ENCODE measurements at regions not wholly inside any gene's neighbourhood (a gene's known extent, or its start where the extent isn't known, plus 50 kb on each side); places are given as distances from the start of the nearest gene placed in this dataset.

DNA sequence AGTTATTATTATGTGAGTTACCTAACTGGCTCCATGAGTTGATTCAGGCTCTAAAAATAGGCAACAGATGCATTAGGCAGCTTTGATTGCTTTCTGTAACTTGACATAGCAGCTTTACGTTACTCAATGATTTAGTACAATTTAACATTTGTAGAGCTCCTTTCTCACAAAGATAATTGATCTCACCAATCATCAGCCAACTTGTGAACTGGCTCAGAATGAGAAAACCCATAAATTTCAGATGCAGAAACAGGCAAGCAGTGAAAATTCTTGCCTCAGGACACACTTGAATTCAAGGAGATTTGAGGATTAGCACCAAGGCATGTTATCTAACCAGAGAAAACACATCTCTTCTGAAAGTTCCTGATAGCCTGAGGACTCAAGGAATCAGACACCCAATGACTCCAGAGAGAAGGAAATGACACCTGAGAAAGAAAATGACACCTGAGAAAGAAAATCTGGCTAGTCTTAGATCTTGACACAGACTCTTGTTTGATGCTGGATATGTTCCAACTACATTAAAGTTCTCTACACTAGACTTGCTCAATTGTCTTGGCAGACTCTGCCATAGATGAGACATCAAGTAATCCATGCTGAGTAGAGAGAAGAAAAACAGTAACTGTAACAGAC, 315.1 kb upstream of the CBLB start:
- no peak for DNase-seq

DNA sequence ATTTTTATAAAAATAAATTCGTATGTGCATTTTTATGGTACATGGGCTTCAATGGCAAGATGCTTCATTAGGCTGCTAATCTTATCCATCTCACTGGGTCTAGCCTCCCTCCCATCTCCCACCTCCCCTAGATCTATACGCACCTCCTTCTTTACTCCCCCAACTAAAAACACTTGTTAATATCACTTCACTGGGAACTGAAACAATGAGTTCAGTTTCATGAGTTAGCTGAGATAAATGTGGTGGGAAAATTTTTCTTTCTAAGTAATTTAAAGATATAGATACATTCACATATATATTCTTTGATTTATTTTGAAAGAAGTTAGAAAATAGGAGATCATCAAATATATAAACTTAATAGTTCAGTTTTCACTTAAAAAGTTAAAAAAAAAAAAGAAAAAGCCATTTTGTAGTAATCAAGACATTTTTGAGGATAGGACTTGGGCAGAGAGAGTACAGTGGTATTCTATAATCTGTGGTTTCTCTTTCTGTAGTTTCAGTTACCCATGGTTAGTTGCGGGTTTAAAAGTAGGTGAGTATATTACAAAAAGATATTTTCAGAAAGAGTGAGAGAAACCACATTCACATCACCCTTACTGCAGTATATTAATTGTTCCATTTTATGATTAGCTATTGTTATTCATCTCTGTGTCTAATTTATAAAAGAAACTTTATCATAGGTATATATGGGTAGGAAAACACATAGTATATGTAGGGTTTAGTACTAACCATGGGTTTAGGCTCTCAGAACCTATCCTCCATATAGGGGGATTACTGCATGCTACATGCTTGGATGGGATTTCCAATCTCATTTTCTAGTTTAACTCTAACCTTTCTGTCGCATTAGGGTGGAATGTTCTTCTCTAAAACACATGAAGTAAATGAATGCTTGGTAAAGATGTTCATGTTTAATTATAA, 316.0 kb upstream of the CBLB start:
- no peak for DNase-seq

DNA sequence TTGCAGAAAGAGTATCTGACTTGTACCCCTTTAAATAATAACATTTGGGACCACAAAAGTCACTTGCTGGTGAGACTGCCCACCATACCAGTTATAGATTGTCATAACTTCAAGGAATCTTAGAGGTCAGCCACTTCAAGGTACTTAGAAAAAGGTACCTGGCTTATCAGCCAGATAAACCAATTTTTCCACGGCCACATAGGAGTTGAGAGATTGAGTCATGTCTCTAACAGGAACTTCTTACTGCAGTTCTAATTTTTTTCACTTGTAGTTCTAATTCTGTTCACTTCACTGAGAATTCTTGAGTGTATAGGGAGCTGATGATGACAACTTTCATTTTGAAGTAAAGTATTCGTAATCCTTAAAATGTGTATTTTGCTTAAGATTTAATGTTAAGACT, 317.1 kb upstream of the CBLB start:
- DNase-seq: no peak

DNA sequence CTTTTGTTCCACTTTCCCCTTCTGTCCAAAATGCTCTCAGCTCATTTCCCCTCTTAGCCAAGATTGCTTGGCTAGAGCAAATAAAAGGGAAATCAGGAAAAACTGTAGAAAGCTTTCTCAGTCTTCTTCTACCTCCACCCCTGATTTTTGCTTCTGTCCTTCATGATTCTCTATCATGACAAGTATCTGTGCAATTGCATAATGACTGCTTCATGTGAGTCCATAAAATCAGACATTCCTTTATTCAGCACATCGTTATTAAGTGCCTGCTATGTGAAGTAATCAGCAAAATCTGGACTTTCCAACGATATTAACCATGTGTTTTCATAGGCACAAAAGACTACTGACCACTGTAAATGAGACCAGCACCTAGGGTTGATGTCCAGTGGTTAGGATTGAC, 321.5 kb upstream of the CBLB start:
- DNase-seq: no peak

DNA sequence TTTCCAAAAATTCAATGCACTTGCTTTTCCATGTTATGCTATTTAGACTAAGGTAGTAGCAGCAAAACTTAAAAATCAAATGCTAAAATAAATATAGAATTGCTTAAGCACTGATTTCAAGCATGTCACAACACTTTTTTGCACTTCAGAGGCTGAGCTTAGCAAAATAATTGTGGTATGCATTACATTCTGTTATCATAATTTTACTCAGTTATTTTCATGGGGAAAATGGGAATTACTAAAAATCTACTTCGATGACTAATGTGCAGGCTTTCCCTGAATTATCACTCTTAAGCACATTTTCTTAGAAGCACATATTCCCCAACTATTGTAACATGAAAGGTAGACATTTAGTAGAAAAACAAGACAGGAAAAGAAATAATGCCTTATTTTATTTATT, 322.4 kb upstream of the CBLB start:
- no peak for DNase-seq

DNA sequence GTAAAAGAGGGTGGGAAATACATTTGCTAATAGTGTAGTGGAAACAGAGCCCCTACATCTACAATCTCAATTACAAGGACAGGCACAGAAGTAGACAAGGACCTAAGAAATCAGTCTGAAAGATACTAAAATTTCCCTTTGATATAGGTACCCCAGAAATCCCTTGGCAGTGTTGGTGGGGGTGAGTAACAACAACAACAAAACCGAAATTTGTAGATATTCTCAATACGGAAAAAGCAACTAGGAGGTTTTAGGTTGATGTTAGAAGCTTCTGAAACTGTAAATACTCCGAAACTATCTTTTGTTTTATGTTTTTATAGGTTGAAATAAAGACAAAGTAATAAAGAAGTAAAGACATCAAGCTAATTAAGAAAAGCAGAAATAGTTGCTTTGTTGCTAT, 323.1 kb upstream of the CBLB start:
- no peak for DNase-seq

DNA sequence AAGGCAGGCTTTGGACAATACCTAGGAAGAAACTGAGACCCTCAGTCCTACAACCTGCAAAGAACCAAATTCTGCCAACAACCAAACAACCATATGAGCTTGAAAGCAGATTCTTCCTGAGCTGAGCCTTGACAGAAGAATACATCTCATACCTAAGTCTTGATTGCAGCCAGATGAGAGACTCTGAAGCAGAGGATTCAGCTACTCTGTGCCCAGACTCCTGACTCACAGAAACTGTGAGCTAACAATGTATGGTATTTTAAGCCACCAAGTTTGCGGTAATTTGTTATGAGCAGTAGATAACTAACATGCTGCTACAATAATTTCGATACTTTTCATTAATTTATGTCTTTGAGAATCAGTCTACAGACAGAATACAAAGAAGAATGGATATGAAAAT, 325.1 kb upstream of the CBLB start:
- DNase-seq: no peak

DNA sequence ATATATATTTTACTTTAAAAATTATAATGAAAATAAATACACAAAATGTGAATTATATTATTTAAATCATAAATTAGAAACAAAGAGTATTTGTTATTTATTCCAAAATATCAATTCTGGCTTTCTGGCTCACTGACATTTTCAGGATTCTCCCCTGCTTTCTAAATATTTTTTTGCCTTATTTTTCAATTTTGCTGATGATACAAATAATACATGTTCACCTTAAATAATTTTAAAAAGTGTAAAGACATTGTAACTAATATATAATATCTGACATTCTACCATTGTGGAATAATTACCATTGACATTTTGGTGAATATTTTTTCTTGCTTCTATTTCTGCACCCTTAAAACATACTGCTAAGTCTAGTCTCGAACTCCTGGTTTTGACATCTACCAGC, 325.9 kb upstream of the CBLB start:
- DNase-seq: no peak

DNA sequence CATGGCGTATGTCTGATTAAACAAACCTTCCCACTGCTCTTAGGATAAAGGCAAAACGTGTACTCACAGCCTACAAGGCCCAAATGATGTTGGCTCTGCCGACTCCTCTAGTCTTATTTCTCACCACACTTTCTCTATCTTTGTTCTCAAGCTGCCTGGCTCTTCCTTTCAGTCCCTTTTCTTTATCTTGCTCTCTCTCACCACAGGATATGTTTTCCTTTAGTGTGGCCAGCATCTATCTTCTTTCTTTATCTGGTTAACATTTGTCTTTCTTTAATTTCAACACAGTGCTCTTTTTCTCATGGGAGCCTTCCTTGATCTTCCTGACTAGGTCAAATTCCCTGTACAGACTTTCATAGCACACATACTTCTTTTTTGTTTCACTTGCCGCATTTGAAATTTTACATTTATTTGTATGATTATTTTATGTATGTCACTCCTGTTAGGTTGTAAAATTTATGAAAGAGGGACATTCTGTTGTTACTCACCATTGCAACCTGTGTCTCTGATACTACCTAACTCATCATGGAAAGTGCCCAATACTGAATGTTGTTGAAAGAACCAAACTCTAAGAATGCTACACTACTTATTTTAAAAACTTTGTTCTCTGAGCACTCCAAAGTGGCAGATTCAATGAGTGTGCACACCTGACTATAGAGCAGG, 328.9 kb upstream of the CBLB start:
- no peak for DNase-seq

DNA sequence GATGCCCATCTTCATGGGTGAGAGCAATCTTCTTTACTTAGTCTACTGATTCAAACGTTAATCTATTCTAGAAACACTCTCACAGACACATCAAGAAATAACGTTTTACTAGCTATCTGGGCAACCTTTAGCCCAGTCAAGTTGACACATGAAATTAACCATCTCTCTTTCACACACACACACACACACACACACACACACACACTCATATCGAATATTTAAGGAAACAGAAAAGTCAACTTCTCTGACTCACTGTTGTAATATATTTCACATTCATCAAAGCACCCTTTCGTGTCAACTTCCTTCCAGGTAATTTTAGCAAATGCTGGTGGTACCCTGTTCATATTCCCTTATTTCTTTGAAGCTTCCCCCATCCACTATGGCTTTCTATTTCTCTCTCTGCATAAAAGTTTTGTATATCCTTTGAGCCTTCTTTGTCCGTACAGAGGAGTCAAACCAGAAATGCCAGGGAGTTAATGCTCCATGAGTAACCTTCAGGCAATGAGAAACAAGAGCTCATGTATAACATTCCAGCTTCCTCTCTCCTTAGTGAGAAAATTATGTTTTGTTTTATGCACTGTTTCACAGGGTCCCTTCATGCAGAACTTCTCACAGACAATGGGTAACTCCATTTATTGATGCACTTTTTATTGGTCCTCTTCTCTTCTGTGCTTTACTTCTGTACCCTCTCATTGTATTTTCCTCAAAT, 335.5 kb upstream of the CBLB start:
- DNase-seq: no peak

DNA sequence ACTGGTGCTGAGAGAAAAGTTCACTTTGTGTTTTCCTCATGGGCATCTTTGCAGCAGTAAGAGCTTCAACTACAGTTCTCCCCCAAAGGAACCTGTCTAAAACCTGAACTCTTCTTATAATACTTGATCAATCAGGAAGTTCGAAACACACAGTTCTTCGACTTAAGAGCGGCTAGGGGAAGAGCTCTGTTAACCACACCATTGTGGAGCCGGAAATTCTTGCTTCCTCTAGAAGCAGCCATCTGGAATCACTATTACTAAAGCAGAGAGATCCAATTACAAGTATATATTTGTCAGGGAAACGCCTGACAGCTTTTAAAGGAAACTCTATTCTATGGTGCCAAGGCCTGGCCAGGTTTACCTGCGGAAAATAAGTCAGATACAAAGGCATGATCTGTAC, 337.3 kb upstream of the CBLB start:
- peak; percentile 75 for DNase-seq

DNA sequence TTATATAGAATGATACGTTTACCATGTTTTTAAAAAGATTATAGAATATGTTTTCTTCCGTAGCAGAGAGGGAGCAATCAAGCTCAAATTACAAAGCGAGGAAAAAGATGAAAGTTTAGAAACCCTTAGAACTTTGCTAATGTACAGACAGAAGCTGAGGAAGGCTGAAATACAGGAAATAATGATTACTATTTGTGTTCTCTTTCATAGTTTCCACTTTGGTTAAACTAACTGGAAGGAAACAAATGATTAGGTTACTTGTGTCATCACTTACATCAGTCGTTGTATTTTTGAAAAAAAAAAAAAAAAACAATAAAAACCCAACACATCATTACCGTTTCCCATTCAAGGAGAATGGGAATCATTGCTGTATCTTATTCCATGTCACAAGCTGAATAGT, 337.8 kb upstream of the CBLB start:
- no peak for DNase-seq

DNA sequence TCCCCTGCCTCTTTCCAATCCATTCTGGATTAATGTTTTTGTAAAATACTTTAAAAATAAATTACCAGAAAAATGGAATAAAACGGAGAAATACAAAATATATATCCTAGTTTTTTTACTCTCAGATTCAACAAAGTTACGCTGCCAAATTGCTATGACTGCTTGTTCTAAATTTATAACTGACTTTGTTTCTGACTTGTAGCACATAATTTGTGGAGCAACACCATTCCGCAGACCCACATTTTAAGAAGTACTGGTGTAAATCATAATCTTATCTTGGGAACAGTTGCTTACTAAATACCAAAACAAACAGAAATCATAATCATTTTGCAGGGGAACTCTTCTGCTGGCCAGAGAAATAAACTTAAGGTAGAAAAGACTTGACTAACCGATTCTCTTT, 339.4 kb upstream of the CBLB start:
- DNase-seq: no peak

DNA sequence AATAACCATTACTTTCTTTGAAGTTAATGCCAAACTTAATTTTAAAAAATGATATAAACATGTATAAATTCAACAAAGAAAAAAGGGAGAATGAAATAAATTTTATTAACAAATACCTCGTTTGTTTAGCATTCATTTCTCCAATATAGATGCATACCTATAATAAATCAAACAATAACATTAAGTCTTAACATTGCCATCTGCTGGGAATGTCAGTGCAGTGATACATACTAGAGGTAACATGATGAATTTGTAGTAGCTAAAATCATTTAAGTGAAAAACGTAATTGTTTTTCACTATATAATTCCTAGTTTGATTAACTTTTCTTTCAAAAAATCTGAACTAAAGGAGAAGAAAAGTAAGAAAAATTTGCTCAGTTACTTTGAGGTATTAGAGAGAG, 340.2 kb upstream of the CBLB start:
- DNase-seq: no peak

DNA sequence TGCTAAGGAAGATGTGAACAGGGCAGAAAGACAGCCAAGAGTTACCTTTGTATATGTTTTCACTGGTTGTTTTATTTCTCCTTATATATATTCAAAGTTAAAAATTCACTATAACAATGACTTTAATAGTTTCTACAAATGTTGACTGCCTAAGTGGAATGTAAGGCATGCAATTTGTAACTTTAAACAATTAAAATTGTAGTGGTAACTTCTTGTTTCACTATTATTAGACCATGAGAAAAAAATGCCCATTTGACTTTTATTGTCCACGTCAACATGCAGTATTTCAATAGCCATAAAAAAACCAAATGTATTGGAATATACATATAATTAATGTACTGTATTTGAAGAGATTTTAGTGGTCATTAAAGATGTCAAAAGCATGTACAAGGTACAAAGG, 340.7 kb upstream of the CBLB start:
- DNase-seq: no peak

DNA sequence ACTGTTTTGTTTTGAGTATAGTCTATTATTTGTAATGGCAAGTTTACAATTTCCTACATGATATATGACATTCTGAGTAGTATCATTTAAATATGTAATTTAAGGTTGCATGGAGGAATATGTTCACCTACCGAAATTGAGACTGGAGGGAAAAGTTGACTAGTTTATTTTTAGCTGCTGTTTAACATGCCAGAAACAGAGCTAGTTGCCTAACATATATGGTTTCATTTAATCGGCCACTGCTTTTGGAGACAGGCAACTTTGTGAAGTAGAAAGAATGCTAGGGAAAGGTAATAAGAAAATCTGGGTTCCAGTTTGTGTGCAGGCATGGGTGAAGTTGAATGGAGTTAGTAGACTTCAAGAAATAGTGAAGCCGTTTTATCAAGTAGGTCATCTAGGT, 342.1 kb upstream of the CBLB start:
- DNase-seq: no peak

DNA sequence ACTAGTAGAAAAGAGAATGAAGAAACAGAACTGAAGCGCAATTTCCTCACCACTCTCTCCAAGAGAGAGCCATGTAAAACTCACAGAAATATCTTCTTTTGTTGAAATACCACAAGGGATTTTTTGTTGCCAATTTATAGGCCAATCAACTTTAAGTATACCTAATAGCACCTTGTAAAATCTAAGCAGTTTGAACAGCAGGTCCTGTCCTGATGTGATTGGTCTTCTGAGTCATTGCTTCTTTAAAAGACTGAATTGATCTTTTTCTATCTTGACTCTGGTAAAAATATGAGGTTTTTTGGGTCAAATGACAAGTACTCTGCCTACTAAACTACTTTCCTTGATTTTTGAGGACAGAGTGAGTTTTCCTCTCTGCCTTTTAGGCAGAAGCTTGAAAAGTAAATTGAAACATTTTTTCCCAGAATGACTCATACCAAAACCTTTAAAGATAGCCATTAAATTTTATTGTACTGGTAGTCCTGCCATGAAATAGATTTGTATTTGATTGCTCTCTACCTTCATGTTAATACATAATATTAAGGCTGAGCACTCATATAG, 343.9 kb upstream of the CBLB start:
- DNase-seq: no peak

DNA sequence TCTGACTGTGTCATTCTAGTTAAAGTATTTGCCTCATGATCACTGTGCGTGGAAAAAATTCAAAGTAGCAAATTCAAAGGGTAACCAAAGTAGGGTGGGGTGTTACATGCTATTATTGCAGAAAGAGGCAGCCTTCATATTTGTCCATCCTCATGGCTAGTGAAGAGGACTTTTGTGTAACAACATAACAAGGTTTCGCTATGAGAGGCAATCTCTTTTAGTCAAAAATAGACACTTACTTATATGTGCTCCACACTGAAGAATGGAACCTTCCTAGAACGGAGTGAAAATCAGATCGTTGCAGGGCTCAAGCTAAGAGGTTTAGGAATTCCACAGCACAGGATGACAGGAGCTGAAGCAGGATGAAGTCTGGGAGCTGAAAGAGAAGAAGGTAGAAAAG, 345.1 kb upstream of the CBLB start:
- no peak for DNase-seq

DNA sequence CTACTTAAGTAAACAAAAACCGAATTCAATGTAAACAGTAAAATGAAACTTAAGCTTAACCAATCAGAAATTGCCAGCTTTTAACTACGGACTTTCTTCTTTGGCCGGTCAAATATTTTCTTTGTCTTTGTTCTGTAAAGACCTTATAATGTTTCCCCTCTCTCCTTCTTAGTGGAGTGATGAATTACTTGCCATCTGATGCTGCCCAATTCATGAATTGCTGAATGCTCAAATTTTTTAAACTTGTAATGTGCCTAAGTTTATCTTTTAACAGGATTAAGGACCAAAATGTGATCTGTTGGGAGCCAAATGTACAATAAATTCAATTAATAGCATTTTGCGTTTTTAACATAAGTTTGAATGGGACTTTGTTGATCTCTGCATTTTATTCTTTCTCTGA, 345.8 kb upstream of the CBLB start:
- no peak for DNase-seq

DNA sequence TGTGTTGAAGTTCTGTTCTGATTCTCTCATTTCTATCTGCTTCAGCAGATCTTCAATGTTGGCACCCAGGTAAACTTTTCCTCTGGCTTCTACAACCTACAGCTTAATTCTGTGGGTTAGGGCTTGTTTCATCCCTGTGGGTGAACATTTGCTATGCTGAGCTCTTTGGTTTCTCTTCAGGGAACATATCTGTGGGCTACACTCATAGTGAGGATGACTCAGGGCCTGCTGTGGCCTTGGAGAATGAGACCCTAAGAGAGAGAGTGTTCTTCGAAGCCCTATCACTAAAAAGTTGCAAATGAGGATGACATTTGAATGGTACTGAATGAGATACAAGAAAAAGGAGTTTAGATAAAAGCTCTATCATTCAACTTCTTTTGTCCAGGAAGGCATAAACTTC, 346.2 kb upstream of the CBLB start:
- no peak for DNase-seq

DNA sequence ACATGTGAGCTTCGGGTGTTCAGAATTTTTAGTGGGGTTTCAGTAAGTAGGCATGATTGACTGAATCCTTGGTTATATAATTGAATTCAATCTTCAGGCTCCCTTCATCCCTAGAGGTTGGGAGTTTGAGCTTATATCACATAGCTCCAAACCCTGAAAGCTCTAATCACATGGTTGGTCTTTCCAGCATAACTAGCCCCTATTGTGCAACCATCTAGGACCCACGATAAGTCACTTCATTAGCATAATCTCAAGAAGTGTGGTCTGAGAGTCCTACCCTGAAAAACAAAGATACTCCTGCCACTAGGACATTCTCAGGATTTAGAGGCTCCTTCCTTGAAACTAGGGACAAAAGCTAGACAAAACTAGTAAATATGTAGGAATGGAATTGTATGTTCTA, 348.9 kb upstream of the CBLB start:
- no peak for DNase-seq

DNA sequence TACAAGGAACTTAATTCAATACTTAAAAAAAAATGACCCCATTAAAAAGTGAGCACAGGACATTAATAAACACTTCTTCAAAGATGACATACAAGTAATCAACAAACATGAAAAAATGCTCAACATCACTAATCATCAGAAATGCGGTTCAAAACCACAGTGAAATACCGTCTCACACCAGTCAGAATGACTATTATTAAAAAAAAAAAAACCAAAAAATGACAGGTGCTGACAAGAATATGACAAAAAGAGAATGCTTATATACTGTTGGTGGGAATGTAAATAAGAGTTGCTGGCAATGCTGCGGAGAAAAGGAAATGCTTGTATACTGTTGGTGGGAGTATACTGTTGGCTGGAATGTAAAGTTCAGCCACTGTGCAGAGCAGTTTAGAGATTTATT, 358.3 kb upstream of the CBLB start:
- DNase-seq: no peak

DNA sequence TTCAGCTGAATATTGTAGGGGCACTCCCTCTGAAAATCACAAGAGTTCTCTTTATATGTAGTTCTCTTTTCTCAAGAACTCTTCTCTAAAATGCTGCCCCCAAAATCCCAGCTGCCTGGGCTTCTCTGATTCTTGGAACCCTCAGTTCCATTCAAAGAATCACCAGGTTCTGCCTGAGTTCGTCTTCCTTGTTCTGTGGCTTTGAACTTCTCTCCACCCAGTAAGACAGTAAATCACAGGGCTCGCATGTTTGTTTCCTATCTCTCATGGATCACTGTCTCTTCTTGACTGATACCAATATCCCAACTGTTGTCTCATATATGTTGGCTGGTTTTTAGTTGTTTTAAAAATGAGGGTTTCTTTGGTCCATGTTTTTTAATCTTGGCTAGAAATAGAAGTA, 359.5 kb upstream of the CBLB start:
- DNase-seq: no peak

Measured in NCI-H2029 treated with DMSO at 0.1 percent for 48 hours (cell line).